Osteocyte (in vitro differentiated cells): ENCODE measurements at regions not wholly inside any gene's neighbourhood (a gene's known extent, or its start where the extent isn't known, plus 50 kb on each side); places are given as distances from the start of the nearest gene placed in this dataset.
A peak's percentile ranks its signal among the peaks of the same experiment; 100 is the strongest.

ENCODE experiments used
- DNase-seq: peaks from one replicate; pipeline ENCODE4 v3.0.0; 2021; ENCODE audit warnings: mixed read lengths; ENCODE audit not compliant: unreplicated experiment; ENCODE audit errors: extremely low spot score
- H3K27ac Mint-ChIP-seq: one replicate; pipeline ENCODE4 v1.8.0; 2021; ENCODE audit warnings: mild to moderate bottlenecking, mixed read lengths; ENCODE audit not compliant: unreplicated experiment
- H3K27me3 Mint-ChIP-seq: one replicate; pipeline ENCODE4 v1.8.0; 2021; ENCODE audit warnings: mixed read lengths; ENCODE audit not compliant: unreplicated experiment
- H3K36me3 Mint-ChIP-seq: one replicate; pipeline ENCODE4 v1.8.0; 2021; ENCODE audit warnings: mixed read lengths; ENCODE audit not compliant: unreplicated experiment
- H3K4me1 Mint-ChIP-seq: one replicate; pipeline ENCODE4 v1.8.0; 2021; ENCODE audit warnings: mixed read lengths; ENCODE audit not compliant: unreplicated experiment
- H3K4me3 Mint-ChIP-seq: one replicate; pipeline ENCODE4 v1.8.0; 2021; ENCODE audit warnings: mild to moderate bottlenecking, moderate library complexity, mixed read lengths; ENCODE audit not compliant: unreplicated experiment
- H3K9me3 Mint-ChIP-seq: one replicate; pipeline ENCODE4 v1.8.0; 2021; ENCODE audit warnings: mixed read lengths; ENCODE audit not compliant: unreplicated experiment
- TF ChIP-seq, protein P1 (sequence below): fragments of 200-600 bp; sonication (generic); IDR thresholded peaks from 2 replicates; pipeline ENCODE4 v1.5.0; 2021; ENCODE audit warnings: antibody characterized with exemption, mild to moderate bottlenecking, moderate library complexity

DNA sequence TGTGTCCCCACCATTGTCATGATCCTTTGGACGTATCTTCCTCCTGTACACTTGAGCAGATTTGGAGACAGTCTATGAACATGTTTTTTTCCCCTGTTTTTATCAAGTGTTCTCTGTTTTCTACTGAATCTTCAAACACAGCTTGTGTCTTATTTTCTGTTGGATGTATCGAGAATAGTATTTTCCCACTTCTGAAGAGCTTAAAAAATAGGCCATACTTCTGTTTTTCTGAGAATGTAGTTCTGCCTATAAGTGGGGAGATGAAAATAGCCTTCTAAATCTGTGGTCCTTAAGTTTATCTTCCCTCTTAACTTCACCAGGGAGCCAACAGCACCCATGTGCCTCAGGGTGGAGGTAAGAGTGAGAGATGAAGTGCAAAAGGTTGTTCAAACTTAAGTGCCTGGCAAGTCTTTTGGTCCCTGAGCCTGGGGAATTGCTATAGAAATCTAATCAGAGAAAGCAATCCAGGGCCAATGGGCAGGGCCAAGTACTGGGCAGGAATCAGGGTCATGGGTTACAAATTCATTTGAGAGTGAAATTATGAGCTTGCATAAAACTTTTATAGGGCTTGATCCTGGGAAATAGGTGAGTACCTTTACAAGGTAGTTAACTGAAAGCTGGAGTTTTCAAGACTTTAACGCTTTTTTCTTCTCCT, 58.9 kb downstream of the ARF6 start:
- H3K27ac Mint-ChIP-seq: no peak overlapping the region
- H3K36me3 Mint-ChIP-seq: no peaks in the 10 kb centered on the region
- no peak overlapping the region for H3K4me3 Mint-ChIP-seq
- no peak for DNase-seq
- TF ChIP-seq, protein P1, sequence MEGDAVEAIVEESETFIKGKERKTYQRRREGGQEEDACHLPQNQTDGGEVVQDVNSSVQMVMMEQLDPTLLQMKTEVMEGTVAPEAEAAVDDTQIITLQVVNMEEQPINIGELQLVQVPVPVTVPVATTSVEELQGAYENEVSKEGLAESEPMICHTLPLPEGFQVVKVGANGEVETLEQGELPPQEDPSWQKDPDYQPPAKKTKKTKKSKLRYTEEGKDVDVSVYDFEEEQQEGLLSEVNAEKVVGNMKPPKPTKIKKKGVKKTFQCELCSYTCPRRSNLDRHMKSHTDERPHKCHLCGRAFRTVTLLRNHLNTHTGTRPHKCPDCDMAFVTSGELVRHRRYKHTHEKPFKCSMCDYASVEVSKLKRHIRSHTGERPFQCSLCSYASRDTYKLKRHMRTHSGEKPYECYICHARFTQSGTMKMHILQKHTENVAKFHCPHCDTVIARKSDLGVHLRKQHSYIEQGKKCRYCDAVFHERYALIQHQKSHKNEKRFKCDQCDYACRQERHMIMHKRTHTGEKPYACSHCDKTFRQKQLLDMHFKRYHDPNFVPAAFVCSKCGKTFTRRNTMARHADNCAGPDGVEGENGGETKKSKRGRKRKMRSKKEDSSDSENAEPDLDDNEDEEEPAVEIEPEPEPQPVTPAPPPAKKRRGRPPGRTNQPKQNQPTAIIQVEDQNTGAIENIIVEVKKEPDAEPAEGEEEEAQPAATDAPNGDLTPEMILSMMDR: no peak
- H3K9me3 Mint-ChIP-seq: no peaks in the 10 kb centered on the region
- H3K27me3 Mint-ChIP-seq: no peaks in the 10 kb centered on the region
- H3K4me1 Mint-ChIP-seq: peaks cover 33% of the 10 kb centered on the region

DNA sequence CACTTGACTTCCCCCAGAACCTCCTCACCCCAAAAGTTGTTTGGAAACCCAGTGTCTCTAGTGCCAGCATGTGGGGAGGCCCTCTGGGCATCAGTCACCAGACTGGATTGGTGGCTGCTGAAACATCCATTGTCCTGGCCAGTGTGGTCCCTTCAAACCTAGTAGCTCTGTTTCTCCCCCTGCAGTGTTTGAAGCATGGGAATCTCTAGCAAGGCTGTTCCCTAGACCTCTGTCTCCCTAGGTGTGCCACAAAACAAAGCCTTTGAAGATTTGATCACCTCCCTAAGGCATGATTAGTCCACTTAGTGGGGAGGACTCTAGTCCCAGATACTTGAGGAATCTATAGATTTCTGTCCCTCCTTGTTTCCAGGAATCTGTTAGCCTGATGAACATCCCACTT, 60.3 kb downstream of the ARF6 start:
- TF ChIP-seq, protein P1: no peak
- Mint-ChIP-seq H3K4me3 (no peak overlapping the region), H3K4me1 (peaks cover 28% of the 10 kb centered on the region), H3K36me3 (no peaks in the 10 kb centered on the region), H3K9me3 (no peaks in the 10 kb centered on the region), H3K27ac (no peak overlapping the region), H3K27me3 (no peaks in the 10 kb centered on the region)
- DNase-seq: no peak

DNA sequence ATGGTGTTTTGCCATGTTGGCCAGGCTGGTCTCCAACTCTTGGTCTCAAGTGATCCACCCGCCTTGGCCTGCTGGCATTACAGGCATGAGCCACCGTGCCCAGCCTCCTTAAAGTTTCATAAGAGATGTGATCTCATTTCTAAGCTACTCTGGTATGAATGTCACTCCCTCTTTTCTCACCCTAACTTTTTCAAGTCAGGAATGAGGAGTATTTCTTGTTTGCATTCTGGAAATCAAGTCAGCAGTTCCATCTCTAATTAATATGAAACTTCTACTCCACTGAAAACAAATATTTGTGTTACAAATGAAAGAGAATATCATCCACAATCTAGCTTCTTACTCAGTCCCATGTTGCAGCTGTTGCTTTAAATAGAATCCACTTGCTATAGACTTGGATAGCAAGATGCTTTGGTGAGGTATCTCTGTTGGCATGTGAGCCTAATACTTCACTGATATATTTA, 61.3 kb downstream of the ARF6 start:
- no peaks in the 10 kb centered on the region for H3K27me3 Mint-ChIP-seq
- no peak overlapping the region for H3K27ac Mint-ChIP-seq
- H3K4me3 Mint-ChIP-seq: no peak overlapping the region
- H3K36me3 Mint-ChIP-seq: no peaks in the 10 kb centered on the region
- H3K4me1 Mint-ChIP-seq: peaks cover 28% of the 10 kb centered on the region
- H3K9me3 Mint-ChIP-seq: no peaks in the 10 kb centered on the region
- TF ChIP-seq, protein P1: no peak
- no peak for DNase-seq

DNA sequence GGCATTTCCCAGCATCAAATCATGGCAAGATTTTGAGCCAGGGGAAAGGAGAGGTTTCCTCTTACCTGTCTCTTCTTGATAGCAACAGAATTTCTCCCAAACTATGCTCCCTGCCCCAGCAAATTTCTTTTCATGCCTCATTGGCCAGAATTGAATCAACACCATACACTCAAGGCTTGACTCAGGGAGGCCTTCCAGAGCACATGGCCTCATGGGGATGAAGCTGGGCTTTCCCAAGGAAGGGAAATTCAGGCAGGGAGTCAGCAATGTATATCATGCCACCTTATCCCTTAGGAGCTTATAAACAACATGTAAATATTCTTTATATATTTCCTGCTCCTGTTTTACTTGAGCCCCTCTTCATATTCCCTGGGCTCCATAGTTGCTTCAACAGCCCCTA, 62.1 kb downstream of the ARF6 start:
- Mint-ChIP-seq H3K36me3 (no peaks in the 10 kb centered on the region), H3K9me3 (no peaks in the 10 kb centered on the region), H3K4me3 (no peak overlapping the region), H3K27ac (no peak overlapping the region), H3K4me1 (peaks cover 26% of the 10 kb centered on the region), H3K27me3 (no peaks in the 10 kb centered on the region)
- DNase-seq: no peak
- TF ChIP-seq, protein P1: no peak

DNA sequence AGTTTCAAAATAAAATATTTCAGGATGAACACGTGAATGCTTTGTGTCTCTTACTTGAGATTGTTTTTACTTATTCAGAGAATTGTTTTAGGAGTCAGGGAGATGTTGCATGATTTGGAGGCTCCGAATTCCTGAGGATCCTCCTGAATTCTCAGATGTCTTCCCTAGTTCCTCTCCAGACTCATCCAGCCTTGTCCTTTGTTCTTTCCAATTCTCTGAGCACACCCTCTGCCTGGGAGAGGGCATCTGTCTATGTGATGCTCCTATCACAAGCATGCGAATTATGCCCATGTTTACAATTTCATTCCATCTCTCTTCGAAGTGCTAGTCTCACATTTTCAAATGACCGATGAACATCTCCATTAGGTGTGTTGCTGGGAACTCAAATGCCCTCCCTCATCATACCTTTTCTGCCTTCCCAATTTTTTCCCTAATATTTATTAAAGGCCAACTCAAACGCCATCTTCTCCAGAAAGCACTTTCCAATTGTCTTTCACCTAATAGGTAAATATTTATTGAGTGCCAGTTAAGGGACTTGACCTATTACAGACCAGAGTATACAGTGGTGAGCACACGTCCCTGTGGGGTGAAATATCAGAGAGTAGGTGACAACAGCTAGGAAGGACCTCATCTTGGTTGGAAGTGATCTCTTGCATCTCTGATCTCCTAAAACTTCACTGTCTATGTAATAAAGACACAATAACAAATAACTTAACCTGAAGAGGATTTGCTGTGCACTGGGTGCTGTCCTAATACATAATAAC, 64.4 kb downstream of the ARF6 start:
- H3K27ac Mint-ChIP-seq: peak overlapping the region; percentile 15
- H3K4me3 Mint-ChIP-seq: no peak overlapping the region
- no peaks in the 10 kb centered on the region for H3K9me3 Mint-ChIP-seq
- peaks cover 15% of the 10 kb centered on the region for H3K4me1 Mint-ChIP-seq
- no peaks in the 10 kb centered on the region for H3K36me3 Mint-ChIP-seq
- TF ChIP-seq, protein P1: no peak
- DNase-seq: no peak
- H3K27me3 Mint-ChIP-seq: no peaks in the 10 kb centered on the region
